HG03139 (cell line): ENCODE measurements at regions not wholly inside any gene's neighbourhood (a gene's known extent, or its start where the extent isn't known, plus 50 kb on each side); places are given as distances from the start of the nearest gene placed in this dataset.
"Not testable (repeated sequence)": the region's sequence is repeated elsewhere in the genome, so short reads cannot be mapped to it uniquely, and the experiment has no call there.

Experiments
- ATAC-seq: cut with Tn5 transposase; IDR thresholded peaks from one replicate; pipeline ENCODE4 v1.9.1; 2021; ENCODE audit not compliant: unreplicated experiment

DNA sequence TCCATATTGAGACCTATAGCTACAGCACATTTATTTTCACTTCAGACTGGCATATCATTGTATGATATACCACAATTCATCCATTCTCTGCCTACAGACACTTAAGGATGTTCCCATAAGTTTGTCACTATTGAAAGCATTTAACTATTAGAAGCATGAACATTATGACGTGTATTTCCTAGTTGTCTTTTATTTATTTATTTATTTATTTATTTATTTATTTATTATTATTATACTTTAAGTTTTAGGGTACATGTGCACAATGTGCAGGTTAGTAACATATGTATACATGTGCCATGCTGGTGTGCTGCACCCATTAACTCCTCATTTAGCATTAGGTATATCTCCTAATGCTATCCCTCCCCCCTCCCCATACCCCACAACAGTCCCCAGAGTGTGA lies 448.0 kb downstream of the TMEM232 start:
- ATAC-seq = not testable (repeated sequence)

DNA sequence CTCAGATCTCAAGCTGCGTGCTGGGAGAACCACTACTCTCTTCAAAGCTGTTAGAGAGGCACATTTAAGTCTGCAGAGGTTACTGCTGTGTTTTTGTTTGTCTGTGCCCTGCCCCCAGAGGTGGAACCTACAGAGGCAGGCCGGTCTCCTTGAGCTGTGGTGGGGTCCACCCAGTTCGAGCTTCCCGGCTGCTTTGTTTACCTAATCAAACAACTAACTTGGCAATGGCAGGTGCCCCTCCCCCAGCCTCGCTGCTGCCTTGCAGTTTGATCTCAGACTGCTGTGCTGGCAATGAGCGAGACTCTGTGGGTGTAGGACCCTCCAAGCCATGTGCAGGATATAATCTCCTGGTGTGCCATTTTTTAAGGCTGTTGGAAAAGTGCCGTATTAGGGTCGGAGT lies 442.4 kb downstream of the TMEM232 start:
- ATAC-seq = not testable (repeated sequence)

DNA sequence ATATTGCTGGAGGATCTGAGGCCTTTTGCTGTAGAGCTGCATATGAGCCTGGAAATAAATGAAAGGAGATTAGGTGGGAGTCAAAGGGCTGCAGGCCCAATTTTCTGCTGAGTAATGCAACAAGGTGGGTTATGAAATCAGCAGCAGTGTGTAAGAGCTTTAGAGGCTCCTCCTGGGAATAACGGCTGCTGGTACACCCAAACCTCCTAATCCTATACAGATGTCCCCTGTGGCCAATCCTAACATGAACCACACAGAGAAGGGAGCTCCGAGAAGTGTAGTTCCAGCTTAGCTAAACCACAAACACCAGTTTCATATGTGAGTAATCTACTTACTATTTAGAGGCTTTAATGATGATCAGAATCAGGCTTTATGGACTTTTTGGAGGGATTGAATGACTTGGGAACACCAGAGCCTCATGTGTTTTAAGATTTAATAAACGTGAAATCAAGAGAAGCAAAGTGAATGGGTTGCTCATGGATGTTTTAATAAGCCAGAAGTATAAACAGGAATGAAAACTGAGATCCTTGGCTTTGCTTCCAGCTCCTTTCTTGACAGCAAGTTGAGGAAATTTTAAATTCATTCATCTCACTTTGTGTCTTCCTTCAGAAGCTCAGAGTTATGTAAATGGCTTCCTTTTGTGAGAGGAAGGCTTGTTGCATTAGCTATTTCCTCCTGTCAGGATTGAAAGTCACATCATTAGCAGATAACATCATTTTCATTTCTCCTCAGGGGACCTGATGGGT lies 437.5 kb downstream of the TMEM232 start:
- no peak for ATAC-seq

DNA sequence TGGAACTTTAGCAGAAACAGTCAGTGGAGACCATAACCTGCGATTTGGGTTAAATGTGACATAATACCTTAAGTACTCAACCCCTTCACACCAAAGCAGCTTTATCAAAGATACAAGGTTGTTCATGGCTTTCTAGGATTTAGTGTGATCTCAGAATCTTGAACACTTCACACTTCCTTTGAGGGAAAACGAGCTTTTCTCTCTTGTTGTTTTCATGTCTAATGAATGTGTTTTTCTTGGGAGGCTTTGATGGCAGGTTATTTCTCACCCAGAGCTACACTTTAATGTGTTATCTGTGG lies 437.0 kb downstream of the TMEM232 start:
- ATAC-seq = no peak

DNA sequence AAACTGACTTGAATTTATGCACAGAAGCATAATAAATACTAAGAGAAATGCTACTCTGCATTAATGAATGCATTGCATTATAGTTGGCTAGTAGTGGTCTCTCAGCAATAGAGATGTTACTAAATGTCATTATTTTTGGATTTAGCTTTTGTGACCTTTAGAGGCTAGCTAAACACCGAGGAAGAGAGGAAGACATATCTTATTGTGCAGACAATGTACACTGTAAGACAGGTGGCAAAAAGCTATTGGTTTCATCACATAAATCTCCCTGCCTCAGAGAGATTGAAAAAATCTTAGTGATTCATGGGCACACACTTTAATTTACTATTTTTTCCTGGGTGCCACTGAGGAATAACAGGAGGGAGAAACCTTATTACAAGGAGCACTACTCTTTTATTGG lies 435.9 kb downstream of the TMEM232 start:
- ATAC-seq = no peak

DNA sequence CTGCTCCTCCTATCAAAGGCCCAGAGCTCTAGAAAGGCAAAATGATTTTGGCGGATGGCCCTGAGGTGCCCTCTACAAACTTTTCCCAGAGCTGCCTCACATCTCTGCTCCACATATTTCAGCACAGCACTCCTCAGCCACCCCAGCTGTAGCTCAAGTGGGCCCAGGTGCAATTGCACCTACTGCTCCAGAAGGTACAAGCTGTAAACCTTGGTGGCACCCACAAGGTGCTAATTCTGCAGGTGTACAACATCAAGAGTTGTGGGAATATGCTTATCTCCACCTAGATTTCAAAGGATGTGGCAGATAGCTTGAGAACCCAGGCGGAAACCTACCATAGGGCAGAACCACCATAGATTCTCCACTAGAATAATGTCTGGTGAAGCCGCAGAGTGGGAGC lies 432.2 kb downstream of the TMEM232 start:
- ATAC-seq = no peak

DNA sequence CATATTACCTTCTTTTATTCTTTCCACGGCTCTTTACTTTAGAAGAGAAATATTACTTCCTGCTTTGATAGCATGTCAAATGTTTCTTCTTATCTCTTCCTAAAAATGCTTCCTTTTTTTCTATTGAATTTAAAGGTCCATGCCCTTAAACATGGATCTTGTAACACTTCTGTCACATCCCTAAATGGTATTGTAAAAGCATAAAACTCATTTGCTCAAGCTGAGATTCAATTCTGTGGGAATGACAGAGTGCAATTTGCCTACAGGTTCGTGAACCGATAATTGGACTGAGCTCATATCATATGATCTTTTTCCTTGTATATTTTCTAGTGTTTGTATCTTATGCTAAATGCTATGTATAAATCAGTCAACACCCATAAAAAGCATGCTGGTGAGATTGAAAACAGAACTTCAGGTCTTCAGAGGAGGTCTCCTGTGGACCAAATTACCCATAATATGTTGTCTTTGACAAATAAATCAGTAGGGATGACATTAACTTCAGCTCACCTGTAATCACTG lies 429.3 kb downstream of the TMEM232 start:
- no peak for ATAC-seq

DNA sequence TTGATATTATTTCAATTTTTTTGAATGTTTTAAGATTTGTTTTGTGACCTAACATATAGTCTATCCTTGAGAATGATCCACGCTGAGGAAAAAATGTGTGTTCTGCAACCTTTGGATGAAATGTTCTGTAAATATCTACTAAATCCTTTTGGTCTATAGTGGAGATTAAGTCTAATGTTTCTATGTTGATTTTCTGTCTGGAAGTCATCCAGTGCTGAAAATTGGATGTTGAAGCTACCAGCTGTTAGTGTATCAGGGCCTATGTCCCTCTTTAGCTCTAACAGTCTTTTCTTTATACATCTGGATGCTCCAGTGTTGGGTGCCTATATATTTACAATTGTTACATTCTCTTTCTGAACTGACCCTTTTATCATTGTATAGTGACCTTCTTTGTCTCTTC lies 422.3 kb downstream of the TMEM232 start:
- no peak for ATAC-seq

DNA sequence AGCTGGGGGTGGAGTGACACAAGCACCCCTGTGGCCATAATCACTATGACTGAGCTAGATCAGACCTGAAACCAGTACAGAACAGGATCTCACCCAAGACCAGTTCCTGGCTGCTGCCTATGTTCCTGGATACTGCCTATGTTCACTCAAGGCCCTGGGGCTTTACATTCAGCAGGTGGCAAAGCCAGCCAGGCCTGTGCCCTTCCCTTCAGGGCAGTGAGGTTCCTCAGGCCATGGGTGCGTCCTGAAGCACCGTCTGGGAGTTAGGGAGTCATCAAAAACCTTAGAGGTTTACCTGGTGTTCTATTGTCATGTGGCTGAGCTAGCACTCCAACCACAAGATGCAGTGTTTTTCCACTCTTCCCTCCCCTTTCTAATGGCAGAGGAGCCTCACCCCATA lies 419.8 kb downstream of the TMEM232 start:
- no peak for ATAC-seq

DNA sequence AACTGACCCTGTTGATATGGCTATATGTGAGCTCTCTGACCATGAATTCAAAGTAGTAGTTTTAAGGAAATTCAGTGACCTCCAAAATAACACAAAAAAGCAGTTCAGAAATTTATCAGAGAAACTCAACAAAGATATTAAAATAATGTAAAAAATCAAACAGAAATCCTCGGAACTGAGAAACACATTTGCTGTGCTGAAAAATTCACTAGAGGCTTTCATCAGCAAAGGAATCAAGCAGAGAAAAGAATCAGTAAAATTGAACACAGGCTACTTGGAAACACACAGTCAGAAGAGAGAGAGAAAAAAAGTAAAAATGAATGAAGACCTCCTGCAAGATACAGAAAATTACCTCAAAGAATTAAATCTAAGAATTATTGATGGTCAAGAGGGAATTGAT lies 417.2 kb downstream of the TMEM232 start:
- no peak for ATAC-seq

DNA sequence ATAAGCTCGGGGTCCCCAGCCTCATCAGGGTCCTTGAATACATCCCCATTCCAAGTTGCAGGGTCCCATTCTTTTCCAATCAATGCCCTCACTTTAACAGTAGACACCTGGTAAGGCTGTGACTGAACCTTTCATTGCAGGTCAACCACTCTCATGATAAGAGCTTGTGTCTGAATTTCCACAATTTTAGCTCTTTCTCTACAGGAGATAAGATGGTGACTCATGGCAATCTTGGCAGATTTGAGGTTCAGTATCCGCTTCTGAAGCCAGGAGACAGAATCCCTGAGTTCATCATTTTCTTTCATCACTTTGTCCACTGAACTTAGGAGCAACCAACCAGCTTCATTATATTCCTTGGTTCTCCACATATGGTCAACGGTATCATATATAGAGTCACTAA lies 409.9 kb downstream of the TMEM232 start:
- ATAC-seq = not testable (repeated sequence)

DNA sequence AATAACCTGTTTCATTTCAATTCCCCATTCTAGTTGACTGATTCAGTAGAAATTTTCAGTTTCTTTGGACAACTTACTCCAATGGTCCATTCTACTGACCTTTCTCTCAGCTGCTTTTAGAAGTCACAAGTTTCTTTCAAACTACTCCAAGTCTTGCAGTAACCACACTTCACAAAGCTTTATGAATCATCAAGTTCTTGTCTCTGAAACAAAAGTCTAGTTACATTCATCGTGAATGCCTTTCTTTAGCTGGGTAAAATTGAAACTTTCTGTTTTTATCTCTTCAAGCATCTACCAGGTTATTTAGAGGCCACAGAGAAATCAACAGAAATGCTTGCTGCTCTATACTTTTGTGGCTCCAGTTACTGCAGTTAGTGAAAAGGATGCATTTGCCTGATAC lies 405.4 kb downstream of the TMEM232 start:
- no peak for ATAC-seq

DNA sequence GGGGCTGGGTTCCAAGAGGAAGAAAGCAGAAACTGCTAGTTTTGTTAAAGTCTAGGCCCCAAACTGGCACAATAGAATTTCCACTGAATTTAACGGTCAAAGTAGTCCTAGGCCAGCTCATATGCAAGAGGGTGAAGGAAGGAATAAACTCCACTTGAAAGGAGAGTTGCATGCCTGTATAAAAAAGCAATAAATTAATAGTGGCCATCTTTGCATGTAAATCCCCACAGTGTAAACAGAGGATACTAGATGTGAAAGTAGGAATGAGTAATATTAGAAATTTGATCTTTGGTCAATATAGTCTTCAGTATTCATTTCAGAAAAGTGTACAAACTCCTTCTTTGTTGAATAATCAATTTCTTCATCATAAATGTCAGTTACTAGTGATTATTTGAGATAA lies 403.1 kb downstream of the TMEM232 start:
- no peak for ATAC-seq

DNA sequence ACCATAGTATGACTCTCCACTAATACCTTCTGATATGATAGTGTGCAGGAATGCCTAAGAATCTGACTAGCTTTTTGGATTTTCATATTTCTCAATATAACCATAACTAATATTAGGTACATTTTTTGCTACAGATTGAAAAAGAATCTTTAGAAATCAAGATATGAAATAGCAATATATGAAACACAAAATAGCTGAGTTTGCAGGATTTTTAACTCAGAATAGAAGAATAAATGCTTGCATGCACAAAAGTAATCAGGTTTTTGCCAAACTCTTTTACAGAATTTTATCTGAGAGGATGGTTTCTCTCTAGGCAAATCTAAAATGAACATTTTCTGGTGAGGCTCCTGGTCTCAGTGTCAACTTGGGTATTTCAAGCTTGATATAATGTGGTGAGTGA lies 402.6 kb downstream of the TMEM232 start:
- ATAC-seq = no peak

DNA sequence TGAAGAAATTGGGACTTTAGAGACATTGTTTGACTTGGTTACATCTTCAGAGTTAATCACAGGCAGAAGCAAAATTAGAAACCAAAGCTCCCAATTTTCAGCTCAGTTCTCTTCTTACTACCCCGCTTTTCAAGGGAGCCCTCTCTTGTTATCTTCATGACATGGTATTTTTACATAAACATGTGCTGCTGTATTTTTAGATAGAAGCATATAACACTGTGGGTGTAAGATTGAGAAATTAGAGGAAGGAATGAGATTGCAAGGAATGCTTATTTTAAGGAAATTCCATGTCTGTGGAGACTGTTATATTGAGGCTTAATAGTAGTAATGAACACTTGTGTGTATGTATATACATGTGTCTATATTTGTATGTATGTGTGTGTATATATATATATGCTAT lies 401.6 kb downstream of the TMEM232 start:
- ATAC-seq = no peak

DNA sequence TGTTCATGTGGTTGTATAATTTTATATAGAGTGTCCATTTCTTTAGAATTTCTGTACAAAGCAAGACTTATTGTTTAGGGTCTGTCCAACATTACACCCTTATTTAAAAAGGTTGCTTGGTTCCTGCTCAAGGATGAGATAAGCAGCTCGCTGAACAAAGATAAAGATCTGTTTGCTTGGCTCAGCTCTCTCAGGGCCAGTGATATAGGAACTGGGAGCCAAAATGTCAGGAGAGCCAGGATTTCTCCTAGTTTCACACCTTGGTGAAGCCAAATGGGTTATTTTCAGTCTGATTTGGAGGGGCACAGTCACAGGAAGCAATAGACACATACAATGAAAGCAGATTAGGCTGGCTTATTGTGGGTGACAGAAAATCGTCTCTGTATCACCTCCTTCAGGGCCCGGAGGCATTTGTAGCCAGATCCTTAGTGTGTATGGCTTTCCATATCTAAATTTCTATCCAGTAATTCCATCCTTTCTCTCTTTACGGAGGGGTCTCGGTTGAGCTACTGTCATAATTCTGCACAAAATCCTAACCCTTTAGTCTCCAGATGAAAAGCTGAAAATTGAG lies 396.4 kb downstream of the TMEM232 start:
- no peak for ATAC-seq

DNA sequence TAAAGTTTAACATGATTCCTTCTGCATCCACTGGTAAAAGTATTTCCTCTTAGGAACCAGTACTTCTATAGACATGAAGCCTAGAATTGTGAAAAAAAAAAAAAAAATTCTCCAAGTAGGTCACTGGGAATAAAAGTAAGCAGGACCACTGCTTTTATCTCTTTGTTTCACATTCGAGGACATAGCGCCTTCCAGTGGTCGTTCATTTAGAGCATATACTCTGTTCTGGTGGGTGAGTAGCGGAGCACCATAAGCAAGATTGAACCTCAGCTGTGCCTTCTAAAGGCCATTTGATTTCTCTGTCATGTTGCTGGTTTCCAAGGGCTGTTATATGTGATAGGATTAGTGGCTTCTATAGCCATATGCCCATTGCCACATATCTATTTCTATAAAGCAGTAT lies 393.1 kb downstream of the TMEM232 start:
- ATAC-seq = no peak

DNA sequence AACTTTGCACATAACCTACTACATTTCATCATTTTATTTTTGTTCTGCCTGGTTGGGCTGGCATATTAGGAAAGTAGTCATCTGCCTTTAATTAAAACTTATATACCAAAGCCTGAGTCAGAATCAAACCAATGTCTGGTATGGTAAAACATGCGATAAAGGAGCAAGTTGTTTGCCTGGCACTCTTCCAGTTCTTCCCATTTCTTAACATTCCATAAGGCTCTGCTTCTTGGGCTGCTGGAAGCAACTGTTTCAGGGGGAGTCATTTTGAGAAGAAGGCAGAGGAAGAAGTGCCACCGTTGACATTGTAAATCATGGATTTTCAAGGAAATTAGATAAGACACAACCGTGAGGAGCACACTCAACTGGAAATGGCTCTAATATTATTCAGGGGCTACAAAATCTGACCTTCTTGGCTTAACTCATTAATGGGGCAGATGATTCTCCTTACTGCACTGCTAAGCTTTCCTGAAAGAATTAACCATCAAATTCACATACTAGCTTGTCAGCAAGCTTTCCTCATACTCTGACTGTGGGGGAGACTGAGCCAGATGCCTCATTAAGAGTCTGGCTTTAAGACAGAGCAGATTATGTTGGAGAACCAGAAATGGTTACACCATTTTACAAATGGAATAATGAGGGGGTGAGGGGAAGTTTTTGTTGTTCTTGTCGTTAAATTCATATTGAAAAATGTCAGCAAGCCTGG lies 391.0 kb downstream of the TMEM232 start:
- no peak for ATAC-seq

DNA sequence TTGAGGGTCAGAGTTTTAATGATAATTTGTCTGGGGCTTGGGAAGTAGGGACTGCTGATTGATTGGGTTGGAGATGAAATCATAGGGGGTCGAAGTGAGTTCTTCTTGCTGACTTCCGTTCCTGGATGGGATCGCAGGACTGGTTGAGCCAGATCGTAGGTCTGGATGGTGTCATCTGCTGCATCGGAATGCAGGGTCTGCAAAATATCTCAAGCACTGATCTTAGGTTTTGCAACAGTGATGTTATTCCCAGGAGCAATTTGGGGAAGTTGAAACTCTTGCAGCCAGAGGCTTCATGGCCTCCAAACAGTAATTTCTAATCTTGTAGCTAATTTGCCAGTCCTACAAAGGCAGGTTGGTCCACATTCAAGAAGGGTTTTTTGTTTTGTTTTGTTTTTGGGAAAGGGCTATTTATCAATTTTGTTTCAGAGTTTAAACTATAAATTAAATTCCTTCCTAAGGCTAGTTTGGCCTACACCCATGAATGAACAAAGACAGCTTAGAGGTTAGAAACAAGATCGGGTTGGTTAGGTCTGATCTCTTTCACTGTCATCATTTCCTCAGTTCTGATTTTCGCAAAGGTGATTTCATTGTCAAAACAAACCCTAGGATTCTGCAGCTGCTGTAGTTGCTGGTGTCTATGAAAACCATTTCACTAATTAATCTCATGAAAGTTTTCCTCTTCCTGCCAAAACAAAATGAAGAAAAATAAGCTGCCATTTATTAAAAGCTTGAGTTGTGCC lies 388.0 kb downstream of the TMEM232 start:
- ATAC-seq = no peak

DNA sequence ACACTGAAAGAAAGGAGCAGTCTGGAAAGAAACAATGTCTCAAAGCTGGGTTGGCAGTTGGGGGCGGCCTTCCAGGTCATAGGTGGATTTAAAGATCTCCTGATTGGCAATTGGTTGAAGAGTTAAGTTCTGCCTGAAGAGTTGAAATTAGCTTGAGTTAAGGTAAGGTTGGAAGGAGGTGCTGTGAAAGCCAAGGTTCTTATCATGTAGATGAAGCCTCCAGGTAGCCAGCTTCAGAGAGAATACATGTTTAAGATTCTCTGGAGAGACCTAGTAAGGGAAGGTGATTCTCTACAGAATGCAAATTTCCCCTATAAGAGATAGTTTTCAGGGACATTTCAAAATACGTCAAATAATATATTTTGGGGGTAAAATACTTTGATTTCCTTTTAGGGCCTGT lies 387.1 kb downstream of the TMEM232 start:
- ATAC-seq = no peak

DNA sequence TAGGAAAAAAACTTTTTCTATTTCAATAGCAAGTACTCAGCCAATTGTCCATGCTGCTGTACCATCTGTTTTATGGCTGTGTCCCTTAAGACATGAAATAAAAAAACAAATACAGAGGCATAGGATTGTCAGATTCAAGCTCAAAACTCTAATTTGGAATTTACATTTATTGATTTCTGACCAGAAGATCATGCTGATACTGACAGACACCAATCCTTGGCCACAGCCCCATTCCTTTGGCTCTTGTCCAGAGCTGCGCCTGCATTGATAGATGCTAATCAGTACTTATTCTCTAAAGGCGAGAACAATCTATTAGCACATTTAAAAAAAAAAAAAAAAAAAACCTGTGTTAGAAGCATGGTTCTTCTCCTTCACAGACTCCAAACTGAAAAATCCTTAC lies 384.6 kb downstream of the TMEM232 start:
- ATAC-seq = no peak

DNA sequence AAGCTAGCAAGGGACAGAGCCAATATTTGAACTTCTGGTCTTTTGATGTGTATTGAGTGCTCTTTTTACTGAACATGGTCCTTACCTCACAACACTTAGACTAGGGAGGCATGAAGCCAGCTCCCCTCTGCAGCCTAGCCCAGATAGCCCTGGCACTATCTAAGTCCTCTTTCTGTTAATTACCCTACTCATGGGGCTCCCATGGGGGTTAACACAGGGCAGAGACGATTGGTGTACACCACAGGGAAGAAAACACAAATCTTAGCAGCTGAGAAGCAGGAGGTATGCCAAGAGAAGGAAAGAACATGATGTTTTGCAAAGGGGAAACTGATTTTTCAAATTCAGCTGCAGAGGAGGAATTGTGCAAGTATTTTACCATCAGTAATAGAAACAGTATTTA lies 383.8 kb downstream of the TMEM232 start:
- ATAC-seq = no peak
